Peyer's patch (tissue), 4 donors: ENCODE measurements at regions not wholly inside any gene's neighbourhood (a gene's known extent, or its start where the extent isn't known, plus 50 kb on each side); places are given as distances from the start of the nearest gene placed in this dataset.
"Not testable (repeated sequence)": the region's sequence is repeated elsewhere in the genome, so short reads cannot be mapped to it uniquely, and the experiment has no call there.

Experiments used
- DNase-seq, 3 donors: peaks; one replicate each; pipeline ENCODE4 v3.0.0-alpha.2; 2017 to 2019
- H3K27ac ChIP-seq, 4 donors: fragments of 200-600 bp; sonication (generic); one replicate each; pipeline ENCODE4 v1.5.1; 2016 to 2019
- H3K27me3 ChIP-seq, 2 donors: fragments of 200-600 bp; sonication (generic); one replicate each; pipeline ENCODE4 v1.5.1; 2019
- H3K36me3 ChIP-seq, 3 donors: fragments of 200-600 bp; sonication (generic); one replicate each; pipeline ENCODE4 v1.5.1; 2016 to 2019
- H3K4me1 ChIP-seq, 4 donors: fragments of 200-600 bp; sonication (generic); one replicate each; pipeline ENCODE4 v1.5.1; 2016 to 2019
- H3K4me3 ChIP-seq, 4 donors: fragments of 200-600 bp; sonication (generic); 1 replicate in 3 of 4; 2 replicates in 1 of 4; pipeline ENCODE4 v1.5.1; 2016 to 2019; ENCODE audit warnings: mild to moderate bottlenecking in 1 of 4
- H3K9me3 ChIP-seq, 4 donors: fragments of 200-600 bp; sonication (generic); one replicate each; pipeline ENCODE4 v1.5.1; 2016 to 2019; ENCODE audit warnings: mild to moderate bottlenecking in 1 of 4
- CTCF ChIP-seq, 6 experiments: fragments of 450-650 bp in 4 of 6; fragments of 200-600 bp in 2 of 6; sonication (generic) in 1 of 6; IDR thresholded peaks; one replicate each; pipeline ENCODE4 v1.5.1; 2017 to 2019; ENCODE audit warnings: antibody characterized with exemption in 6 of 6, mild to moderate bottlenecking in 3 of 6, moderate library complexity in 1 of 6
- POLR2A ChIP-seq, 2 donors: fragments of 450-650 bp; IDR thresholded peaks; one replicate each; pipeline ENCODE4 v1.5.1; 2017; ENCODE audit warnings: antibody characterized with exemption in 2 of 2, mild to moderate bottlenecking in 2 of 2, moderate library complexity in 2 of 2

GRCh38 chr7:13749636-13750035, 239.8 kb downstream of the ETV1 start:
- TF ChIP-seq CTCF (IDR thresholded peaks at IDR 0.05) = no peak
- TF ChIP-seq POLR2A (IDR thresholded peaks at IDR 0.05) = no peak
- Histone ChIP-seq H3K9me3 (no peaks in the 10 kb centered on the region), H3K4me1 (no peaks in the 10 kb centered on the region), H3K36me3 (no peaks in the 10 kb centered on the region), H3K4me3 (no peak overlapping the region), H3K27ac (no peak overlapping the region), H3K27me3 (no peaks in the 10 kb centered on the region)
- no peak for DNase-seq

DNA sequence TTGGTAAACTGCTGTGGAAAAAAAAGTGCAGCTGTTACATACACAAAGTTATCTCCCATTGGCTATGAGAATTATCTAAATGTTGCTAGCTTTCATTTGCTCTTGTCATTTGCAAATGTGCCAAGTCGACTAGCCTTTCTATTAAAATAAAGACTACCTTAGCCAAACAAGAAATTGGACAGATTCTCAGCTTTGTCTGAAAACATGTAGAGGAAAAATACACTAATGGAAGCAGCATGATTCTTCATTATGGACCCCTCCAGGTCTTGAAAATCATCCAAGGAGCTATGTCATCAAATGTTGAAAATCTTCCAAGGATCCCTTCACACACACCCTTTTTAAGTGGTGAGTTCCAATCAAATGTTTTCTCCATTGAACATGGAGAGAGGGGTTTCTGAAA, 237.7 kb downstream of the ETV1 start:
- no peak overlapping the region for H3K4me3 ChIP-seq

GRCh38 chr7:13757841-13758240, 231.6 kb downstream of the ETV1 start:
- TF ChIP-seq POLR2A (IDR thresholded peaks at IDR 0.05) = no peak
- no peak for TF ChIP-seq CTCF (IDR thresholded peaks at IDR 0.05)
- no peak for DNase-seq
- Histone ChIP-seq H3K27ac (no peak overlapping the region), H3K36me3 (no peaks in the 10 kb centered on the region), H3K9me3 (no peaks in the 10 kb centered on the region), H3K4me3 (no peak overlapping the region), H3K4me1 (no peaks in the 10 kb centered on the region), H3K27me3 (no peaks in the 10 kb centered on the region)

More for the DNA sequence above, 237.7 kb downstream of the ETV1 start:
- Histone ChIP-seq H3K9me3 (no peaks in the 10 kb centered on the region), H3K27ac (no peak overlapping the region), H3K27me3 (no peaks in the 10 kb centered on the region), H3K4me1 (no peaks in the 10 kb centered on the region), H3K36me3 (no peaks in the 10 kb centered on the region)
- TF ChIP-seq CTCF (IDR thresholded peaks at IDR 0.05) = no peak
- no peak for TF ChIP-seq POLR2A (IDR thresholded peaks at IDR 0.05)
- no peak for DNase-seq

GRCh38 chr7:13765853-13766252, 223.6 kb downstream of the ETV1 start:
- not testable (repeated sequence) for H3K4me3 ChIP-seq, H3K4me1 ChIP-seq, DNase-seq

GRCh38 chr7:13770305-13770704, 219.2 kb downstream of the ETV1 start:
- no peaks in the 10 kb centered on the region for H3K27me3 ChIP-seq
- TF ChIP-seq CTCF (IDR thresholded peaks at IDR 0.05) = no peak
- no peak for TF ChIP-seq POLR2A (IDR thresholded peaks at IDR 0.05)
- H3K9me3 ChIP-seq = no peaks in the 10 kb centered on the region
- H3K27ac ChIP-seq = no peak overlapping the region
- no peak overlapping the region for H3K4me3 ChIP-seq
- DNase-seq = no peak
- H3K4me1 ChIP-seq = no peaks in the 10 kb centered on the region
- H3K36me3 ChIP-seq = no peaks in the 10 kb centered on the region

More at GRCh38 chr7:13765853-13766252, 223.6 kb downstream of the ETV1 start:
- not testable (repeated sequence) for H3K27ac ChIP-seq, H3K27me3 ChIP-seq, H3K36me3 ChIP-seq, H3K9me3 ChIP-seq

DNA sequence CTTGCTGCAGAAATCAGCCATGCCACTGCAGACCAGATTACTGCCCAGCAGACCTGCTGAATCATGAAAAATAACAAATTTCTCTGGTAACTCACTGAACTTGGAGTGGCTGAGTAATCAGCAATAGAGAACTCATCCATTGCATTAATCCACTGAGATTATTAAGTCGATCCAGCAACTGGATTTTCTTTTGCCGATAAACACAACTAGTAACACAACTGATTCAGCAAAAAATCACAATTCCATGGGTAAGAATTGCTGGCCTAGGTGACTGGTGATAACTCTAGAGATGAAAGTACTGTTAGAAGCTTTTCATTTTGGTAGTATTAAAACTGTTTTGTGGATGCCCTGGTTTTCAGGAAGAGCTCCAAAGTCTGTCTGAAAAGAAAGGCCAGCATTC, 214.5 kb downstream of the ETV1 start:
- no peak for DNase-seq
- no peaks in the 10 kb centered on the region for H3K27me3 ChIP-seq
- no peak overlapping the region for H3K27ac ChIP-seq
- H3K9me3 ChIP-seq = no peaks in the 10 kb centered on the region
- no peaks in the 10 kb centered on the region for H3K4me1 ChIP-seq
- TF ChIP-seq CTCF (IDR thresholded peaks at IDR 0.05) = no peak
- no peak for TF ChIP-seq POLR2A (IDR thresholded peaks at IDR 0.05)
- H3K36me3 ChIP-seq = no peaks in the 10 kb centered on the region
- no peak overlapping the region for H3K4me3 ChIP-seq
